ENCODE measurements at regions not wholly inside any gene's neighbourhood (a gene's known extent, or its start where the extent isn't known, plus 50 kb on each side); places are given as distances from the start of the nearest gene placed in this dataset.

DNA sequence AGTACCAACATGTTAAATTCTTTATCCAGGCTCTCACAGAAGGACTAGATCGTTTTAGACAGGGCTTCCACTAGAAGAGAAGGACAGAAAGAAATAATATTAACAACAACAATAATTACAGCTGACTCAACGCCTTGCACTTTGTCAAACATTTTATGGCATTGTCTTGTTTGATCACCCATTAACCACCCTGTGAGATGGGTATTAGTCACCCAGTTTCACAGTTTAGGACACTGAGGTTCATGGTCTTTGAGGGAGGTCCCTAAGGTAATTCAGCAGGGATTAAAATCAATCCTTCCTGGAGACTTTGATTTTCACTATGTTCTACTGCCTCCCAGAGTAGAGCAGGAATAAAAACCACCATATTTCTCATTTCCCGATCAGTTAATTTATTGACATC is 51.4 kb upstream of the BNC2 start:
- TF ChIP-seq, protein P1, sequence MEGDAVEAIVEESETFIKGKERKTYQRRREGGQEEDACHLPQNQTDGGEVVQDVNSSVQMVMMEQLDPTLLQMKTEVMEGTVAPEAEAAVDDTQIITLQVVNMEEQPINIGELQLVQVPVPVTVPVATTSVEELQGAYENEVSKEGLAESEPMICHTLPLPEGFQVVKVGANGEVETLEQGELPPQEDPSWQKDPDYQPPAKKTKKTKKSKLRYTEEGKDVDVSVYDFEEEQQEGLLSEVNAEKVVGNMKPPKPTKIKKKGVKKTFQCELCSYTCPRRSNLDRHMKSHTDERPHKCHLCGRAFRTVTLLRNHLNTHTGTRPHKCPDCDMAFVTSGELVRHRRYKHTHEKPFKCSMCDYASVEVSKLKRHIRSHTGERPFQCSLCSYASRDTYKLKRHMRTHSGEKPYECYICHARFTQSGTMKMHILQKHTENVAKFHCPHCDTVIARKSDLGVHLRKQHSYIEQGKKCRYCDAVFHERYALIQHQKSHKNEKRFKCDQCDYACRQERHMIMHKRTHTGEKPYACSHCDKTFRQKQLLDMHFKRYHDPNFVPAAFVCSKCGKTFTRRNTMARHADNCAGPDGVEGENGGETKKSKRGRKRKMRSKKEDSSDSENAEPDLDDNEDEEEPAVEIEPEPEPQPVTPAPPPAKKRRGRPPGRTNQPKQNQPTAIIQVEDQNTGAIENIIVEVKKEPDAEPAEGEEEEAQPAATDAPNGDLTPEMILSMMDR (conservative IDR thresholded peaks at IDR 0.05 in 1 of 2, IDR thresholded peaks at IDR 0.05 in 1 of 2; ENCODE audit: low read depth in 1 of 2, low read length in 2 of 2): no peak
- no peak for TF ChIP-seq EZH2 (IDR thresholded peaks at IDR 0.05; ENCODE audit: low read length, missing control alignments)

All from fibroblast of lung (primary cell).